D341Med (cell line): ENCODE measurements at regions not wholly inside any gene's neighbourhood (a gene's known extent, or its start where the extent isn't known, plus 50 kb on each side); places are given as distances from the start of the nearest gene placed in this dataset.

Experiments
- DNase-seq: peaks from one replicate; pipeline ENCODE4 v3.0.0; 2012; ENCODE audit warnings: low spot score

- no peak for DNase-seq
These were observed 476.1 kb upstream of the MPDZ start for GRCh38 chr9:13755551-13755950.

GRCh38 chr9:13750639-13751038 lies 471.1 kb upstream of the MPDZ start:
- DNase-seq, result peak; percentile 29

DNA sequence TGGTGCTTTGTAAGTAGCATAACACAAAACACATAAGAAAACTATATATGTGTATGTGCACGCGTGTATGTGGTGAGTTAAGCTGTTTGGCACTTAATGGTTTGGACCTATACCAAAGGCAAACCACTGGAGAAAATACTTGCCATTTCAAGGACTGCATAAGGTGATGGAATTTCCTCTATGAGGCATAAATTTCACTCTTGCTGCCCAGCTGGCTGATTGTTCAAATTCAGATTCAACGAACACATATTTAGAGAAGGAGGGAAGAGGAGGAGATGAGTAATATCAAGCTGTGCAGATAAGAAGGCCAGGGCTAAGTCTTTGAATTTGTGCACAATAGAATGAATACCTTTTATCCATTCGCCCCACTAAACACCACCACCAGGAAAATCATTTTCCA lies 470.6 kb upstream of the MPDZ start:
- DNase-seq, result no peak

GRCh38 chr9:13746876-13747275 lies 467.4 kb upstream of the MPDZ start:
- DNase-seq, result no peak

DNA sequence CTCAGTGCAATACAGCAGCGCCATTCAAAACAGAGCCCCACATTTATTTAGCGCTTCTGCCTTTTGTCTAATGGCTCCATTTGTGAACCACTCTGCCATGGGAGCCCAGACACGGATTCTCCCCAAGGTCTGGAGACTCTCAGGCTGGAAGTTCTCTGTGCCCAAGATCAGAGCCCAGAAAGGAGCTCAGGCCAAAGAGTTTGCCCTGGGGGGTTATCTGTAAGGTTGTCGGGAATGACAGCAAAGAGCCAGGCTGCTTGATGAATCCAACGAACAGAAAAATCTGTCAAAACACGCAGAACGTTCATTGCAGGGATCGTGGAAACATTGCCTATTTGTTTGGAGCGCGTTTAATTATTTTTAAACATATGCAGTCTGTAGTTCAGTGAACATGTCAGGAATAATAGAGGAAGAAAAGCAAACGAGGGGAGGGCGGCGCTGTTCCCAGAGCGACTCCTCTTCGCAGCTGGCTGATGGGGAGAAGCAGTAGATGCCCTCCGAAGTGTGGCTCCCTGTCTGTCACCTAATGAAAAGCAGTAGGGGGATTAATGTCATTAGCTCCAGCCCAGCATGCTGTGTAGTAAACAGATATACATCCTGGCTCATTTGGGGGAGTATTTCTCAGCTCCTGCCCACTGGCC lies 464.9 kb upstream of the MPDZ start:
- peak; percentile 59 for DNase-seq

GRCh38 chr9:13737885-13738284 lies 458.4 kb upstream of the MPDZ start:
- no peak for DNase-seq

DNA sequence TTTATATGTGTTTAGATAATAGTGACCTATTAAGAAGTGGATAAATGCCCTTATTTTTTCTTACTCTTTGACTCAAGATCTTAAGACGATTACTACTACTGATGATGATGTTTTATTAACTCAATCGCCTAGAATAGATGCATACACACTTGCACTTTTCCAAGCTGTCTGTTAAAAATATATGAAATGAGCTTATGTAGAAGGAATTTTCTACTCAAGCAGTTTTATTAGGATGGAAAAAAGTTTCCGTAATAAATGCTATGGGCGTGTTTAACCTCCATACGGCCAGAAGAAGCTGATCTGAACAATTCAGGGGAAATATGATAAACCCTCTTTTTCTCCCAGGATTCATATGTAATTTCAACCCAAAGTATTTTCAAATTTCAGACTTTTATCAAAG lies 455.7 kb upstream of the MPDZ start:
- no peak for DNase-seq

DNA sequence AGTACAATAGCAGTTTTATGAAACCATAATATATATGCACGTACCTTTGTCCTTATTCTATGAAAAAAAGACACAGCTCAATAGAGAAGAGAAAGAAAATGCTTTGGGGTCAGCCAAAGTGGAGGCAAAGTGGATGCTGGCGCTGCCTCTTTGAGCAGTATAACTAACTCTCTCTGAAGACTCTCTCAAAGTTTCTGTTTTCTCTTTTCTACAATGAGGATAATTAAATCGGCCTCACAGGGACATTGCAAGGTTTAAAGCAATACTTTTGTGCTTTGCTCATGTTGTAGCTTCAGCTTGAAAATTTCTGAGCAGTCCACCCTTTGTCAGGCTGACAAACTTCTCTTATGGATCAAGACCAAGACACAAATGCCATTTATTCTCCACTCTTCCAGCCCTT lies 455.1 kb upstream of the MPDZ start:
- no peak for DNase-seq

DNA sequence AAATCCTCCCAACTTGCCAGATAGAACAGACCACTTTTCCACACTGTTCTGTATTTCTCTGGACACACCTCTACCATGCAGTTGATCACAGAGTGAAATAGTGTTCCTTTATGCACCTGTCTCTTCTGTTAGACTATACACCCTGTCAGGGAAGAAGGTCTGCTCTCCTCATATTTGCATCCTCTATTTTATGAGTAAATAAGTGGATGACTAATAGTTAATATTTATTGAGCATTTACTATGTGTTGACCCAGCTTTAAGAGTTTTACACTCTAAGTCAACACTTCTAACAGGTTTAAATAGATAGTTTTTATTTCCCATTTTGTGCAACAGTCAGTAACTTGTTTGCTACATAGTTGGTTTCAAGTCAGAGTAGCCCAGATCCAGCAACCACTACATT lies 452.8 kb upstream of the MPDZ start:
- no peak for DNase-seq

DNA sequence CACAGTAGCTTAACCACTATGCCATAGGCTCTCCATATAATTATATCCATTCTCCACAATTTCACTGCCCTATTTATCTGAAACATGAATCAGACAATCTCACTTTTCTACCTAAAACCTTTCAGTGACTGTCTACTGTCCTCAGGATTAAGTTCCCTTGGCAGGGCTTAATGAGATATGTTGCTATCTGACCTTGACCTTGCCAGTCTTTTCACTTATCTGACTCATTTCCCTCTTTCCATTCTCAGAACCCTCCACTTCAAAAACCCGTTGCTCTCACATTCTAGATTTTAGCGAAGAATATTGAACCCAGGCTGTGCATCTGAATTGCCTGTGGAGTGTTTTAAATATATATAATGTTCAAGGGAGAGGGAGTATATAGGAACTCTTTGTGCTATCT lies 452.1 kb upstream of the MPDZ start:
- no peak for DNase-seq

DNA sequence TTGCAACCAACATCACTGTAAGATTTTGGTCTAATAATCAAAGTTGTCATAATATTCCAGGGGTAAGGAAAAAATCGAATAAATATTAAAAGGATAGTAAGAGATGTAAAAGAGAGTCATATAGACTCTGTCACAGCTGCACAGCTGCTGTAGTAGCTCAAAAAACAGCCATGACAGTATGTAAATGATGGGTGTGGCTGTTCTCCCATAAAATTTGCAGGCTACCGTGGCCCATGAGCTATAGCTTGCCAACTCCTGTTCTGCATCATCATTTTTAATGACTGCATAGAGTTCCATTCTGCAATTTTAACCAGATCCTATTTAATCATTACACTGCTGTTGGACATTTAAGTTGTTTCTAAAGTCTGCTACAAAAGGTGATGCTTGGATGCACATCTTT lies 450.5 kb upstream of the MPDZ start:
- no peak for DNase-seq

- DNase-seq, result no peak
These were observed 449.7 kb upstream of the MPDZ start for GRCh38 chr9:13728917-13729811.

GRCh38 chr9:13728131-13728530 lies 448.6 kb upstream of the MPDZ start:
- peak; percentile 50 for DNase-seq

DNA sequence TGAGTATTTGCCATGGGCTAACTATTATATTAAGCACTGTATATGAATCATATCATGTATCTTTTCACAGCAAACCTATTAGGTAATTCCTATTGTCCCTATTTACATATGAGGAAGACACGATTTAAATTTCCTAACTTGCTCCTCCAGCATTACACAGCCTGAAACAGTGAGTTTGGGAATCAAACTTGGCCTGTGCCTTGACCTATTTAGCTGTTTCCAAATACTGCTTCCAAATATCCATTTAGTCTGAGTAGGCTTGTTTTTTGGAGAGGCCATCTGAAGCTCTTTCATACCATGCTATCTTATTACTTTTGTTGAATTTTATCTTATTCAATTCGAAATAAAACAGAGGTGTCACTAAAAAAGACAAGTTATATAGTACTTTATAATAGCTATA lies 447.3 kb upstream of the MPDZ start:
- no peak for DNase-seq

- no peak for DNase-seq
These were observed 446.0 kb upstream of the MPDZ start for GRCh38 chr9:13725516-13725915.

GRCh38 chr9:13721481-13722235 lies 442.2 kb upstream of the MPDZ start:
- no peak for DNase-seq

- DNase-seq, result no peak
These were observed 440.6 kb upstream of the MPDZ start for GRCh38 chr9:13719981-13720676.

DNA sequence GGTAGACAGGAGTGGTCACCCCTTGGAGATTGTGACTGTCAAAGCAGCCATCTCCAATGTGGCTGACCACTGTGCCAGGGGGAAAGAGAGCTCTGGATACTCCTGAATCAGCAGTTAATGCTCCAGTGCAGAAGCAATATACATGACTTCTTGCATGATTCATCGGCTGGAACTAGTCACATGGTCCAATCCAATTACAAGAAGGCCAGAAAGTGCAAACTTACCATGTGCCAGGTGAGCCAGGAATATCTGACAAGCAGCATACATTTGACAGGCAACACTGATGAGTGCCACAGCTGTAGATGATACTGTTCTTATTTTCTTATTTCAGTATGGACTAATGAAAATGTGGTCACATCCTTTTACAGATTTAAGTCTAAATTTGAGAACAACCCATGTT lies 440.0 kb upstream of the MPDZ start:
- no peak for DNase-seq

GRCh38 chr9:13718539-13718938 lies 439.0 kb upstream of the MPDZ start:
- no peak for DNase-seq

DNA sequence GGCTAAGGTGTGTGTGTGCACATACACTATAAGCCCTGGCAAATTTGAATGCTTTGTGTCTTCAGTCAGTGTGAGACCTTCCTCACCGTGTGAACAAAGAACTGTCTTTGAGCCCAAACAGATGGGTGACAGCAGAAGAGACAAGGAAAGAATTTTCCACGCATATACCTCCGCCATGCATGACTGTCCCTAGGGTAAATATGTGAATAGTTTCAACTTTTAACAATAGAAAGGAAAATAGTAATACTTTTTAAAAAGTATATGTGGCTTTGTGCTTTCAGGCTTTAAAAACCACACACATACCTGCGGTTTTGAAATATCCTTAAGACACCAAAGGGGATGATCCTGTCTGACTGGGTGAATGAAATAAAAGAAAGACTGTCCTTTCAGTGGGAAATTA lies 438.6 kb upstream of the MPDZ start:
- DNase-seq, result no peak

DNA sequence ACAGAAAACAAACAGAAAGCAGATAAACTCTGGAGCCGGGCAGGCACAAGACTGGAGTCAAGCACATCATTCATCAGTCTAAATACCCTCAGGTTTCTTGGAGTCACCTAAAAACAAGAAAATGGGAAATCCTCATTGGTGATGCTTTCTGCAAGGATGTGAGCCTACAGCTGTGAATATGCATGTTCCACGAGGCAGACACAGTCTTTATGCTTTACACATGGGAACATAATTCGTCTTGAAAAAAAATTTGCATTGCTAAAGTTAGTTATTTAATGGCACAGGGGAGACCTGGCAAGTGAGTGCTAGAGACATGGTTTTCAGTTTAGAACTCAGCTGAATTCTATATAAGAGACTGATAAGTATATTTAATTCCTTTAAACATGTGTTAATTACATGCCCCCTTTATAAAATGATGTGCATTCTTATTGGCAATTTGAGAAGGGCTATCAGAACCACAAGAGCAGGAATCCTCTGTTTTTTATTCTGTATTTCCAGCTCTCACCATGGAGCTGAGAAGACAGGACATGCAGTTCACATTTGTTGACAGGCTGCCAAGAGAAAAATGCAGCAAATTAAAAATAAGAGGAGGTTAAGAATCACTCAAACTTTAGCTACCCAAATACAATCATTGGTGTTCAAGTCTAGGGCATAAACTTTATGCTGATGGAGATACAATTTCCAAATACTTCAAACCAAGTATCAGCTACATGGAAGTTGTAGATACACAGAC lies 438.0 kb upstream of the MPDZ start:
- no peak for DNase-seq
